ENCODE measurements at regions not wholly inside any gene's neighbourhood (a gene's known extent, or its start where the extent isn't known, plus 50 kb on each side); places are given as distances from the start of the nearest gene placed in this dataset.

GRCh38 chr12:61357496-61357895 is 902.7 kb upstream of the USP15 start:
- H3K27ac ChIP-seq, result no peak overlapping the region
- WGBS, result 84% methylated on average over 4 of the region's 4 CpGs
- no peaks in the 10 kb centered on the region for H3K36me3 ChIP-seq
- H3K27me3 ChIP-seq (replicated peaks; ENCODE audit: insufficient read depth), result no peaks in the 10 kb centered on the region
- H3K4me1 ChIP-seq (replicated peaks), result no peaks in the 10 kb centered on the region
- intact Hi-C loops (cut with DNase I), result no loop called here
- TF ChIP-seq POLR2A (IDR thresholded peaks at IDR 0.05) (no peak), POLR2AphosphoS5 (IDR thresholded peaks at IDR 0.05) (no peak), CTCF (IDR thresholded peaks at IDR 0.05) (no peak)
- H3K4me3 ChIP-seq, result no peak overlapping the region
- no peaks in the 10 kb centered on the region for H3K9me3 ChIP-seq
- DNase-seq (ENCODE audit: low spot score), result no peak

DNA sequence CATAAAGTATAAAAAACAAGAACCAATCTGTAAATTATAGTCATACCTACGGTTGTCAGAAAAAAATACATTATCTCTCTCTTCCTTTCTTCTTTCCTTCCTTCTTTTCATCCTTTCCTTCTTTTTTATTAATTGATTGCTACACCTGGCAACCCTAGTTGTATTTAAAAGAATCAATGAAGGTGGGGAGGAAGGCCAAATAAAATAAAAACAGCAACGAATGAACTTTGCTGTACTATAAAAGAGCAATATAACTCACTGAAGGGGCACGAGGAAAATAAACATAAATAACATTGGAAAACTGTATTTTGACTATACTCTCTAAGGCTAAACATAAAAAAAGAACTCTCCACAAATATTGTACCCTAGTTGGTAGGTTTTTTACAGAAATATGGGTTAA is 898.2 kb upstream of the USP15 start:
- no peak overlapping the region for H3K27ac ChIP-seq
- intact Hi-C loops (cut with DNase I), result no loop called here
- H3K36me3 ChIP-seq, result no peaks in the 10 kb centered on the region
- no peaks in the 10 kb centered on the region for H3K9me3 ChIP-seq
- DNase-seq (ENCODE audit: low spot score), result no peak
- no peaks in the 10 kb centered on the region for H3K4me1 ChIP-seq (replicated peaks)
- no peak overlapping the region for H3K4me3 ChIP-seq
- WGBS, result 51% methylated on average over 3 of the region's 3 CpGs
- no peaks in the 10 kb centered on the region for H3K27me3 ChIP-seq (replicated peaks; ENCODE audit: insufficient read depth)
- TF ChIP-seq POLR2AphosphoS5 (IDR thresholded peaks at IDR 0.05), result no peak
- TF ChIP-seq CTCF (IDR thresholded peaks at IDR 0.05), result no peak

- Histone ChIP-seq H3K27ac (no peak overlapping the region), H3K4me1 (replicated peaks) (no peaks in the 10 kb centered on the region), H3K9me3 (no peaks in the 10 kb centered on the region), H3K36me3 (no peaks in the 10 kb centered on the region), H3K27me3 (replicated peaks; ENCODE audit: insufficient read depth) (no peaks in the 10 kb centered on the region), H3K4me3 (no peak overlapping the region)
- WGBS, result 52% methylated on average over 1 of the region's 1 CpG
- intact Hi-C loops (cut with DNase I), result no loop called here
- TF ChIP-seq POLR2AphosphoS5 (IDR thresholded peaks at IDR 0.05), result no peak
- no peak for TF ChIP-seq POLR2A (IDR thresholded peaks at IDR 0.05)
- no peak for TF ChIP-seq CTCF (IDR thresholded peaks at IDR 0.05)
- no peak for DNase-seq (ENCODE audit: low spot score)
Observed at GRCh38 chr12:61365001-61365400, 895.2 kb upstream of the USP15 start.

GRCh38 chr12:61367281-61367785 is 892.9 kb upstream of the USP15 start:
- H3K27ac ChIP-seq, result no peak overlapping the region
- intact Hi-C loops (cut with DNase I), result no loop called here
- H3K36me3 ChIP-seq, result no peaks in the 10 kb centered on the region
- TF ChIP-seq CTCF (IDR thresholded peaks at IDR 0.05) (no peak), POLR2AphosphoS5 (IDR thresholded peaks at IDR 0.05) (no peak), POLR2A (IDR thresholded peaks at IDR 0.05) (no peak)
- H3K4me3 ChIP-seq, result no peak overlapping the region
- no peaks in the 10 kb centered on the region for H3K27me3 ChIP-seq (replicated peaks; ENCODE audit: insufficient read depth)
- no peaks in the 10 kb centered on the region for H3K9me3 ChIP-seq
- no peaks in the 10 kb centered on the region for H3K4me1 ChIP-seq (replicated peaks)
- DNase-seq (ENCODE audit: low spot score), result no peak
- WGBS, result 61% methylated on average over 1 of the region's 1 CpG

GRCh38 chr12:61369241-61369910 is 890.8 kb upstream of the USP15 start:
- Histone ChIP-seq H3K4me1 (replicated peaks) (no peaks in the 10 kb centered on the region), H3K27me3 (replicated peaks; ENCODE audit: insufficient read depth) (no peaks in the 10 kb centered on the region), H3K9me3 (no peaks in the 10 kb centered on the region), H3K36me3 (no peaks in the 10 kb centered on the region), H3K4me3 (no peak overlapping the region), H3K27ac (no peak overlapping the region)
- no peak for DNase-seq (ENCODE audit: low spot score)
- intact Hi-C loops (cut with DNase I), result no loop called here
- TF ChIP-seq POLR2AphosphoS5 (IDR thresholded peaks at IDR 0.05) (no peak), CTCF (IDR thresholded peaks at IDR 0.05) (no peak), POLR2A (IDR thresholded peaks at IDR 0.05) (no peak)
- 91% methylated on average over 4 of the region's 4 CpGs for WGBS

All from prostate gland (tissue), 2 donors.